HepG2 (cell line): ENCODE measurements at regions not wholly inside any gene's neighbourhood (a gene's known extent, or its start where the extent isn't known, plus 50 kb on each side); places are given as distances from the start of the nearest gene placed in this dataset.
A peak's percentile ranks its signal among the peaks of the same experiment; 100 is the strongest.

Experiments
- ATAC-seq: fragments of 200-7000 bp; cut with Tn5 transposase; 3 replicates; pipeline ENCODE4 v1.9.1; 2020; ENCODE audit warnings: mild to moderate bottlenecking, moderate library complexity
- BruUV-seq: library from RNA; stranded (reverse); fragments of 400-500 nt; replicated peaks from 2 replicates; lab custom pipeline; 2021; lab: Mats Ljungman, UMichigan
- CTCF ChIA-PET: fragments of 300-600 bp; formaldehyde crosslinking; extraction: SDS; loops from one replicate; lab custom pipeline; 2021; ENCODE audit warnings: low total read pairs, inconsistent platforms, low intra/inter-chr PET ratio; lab: Yijun Ruan, JAX
- POLR2A ChIA-PET: fragments of 350-600 bp; sonication (Branson Sonifier 250); formaldehyde crosslinking; loops from one replicate; lab custom pipeline; 2020; ENCODE audit warnings: antibody characterized with exemption, inconsistent platforms; lab: Yijun Ruan, JAX
- DNase-seq: peaks from one replicate; pipeline ENCODE4 v3.0.0-alpha.2; 2015; ENCODE audit warnings: low spot score
- FAIRE-seq: peaks from 3 replicates; lab custom pipeline; 2011; peaks lifted over from hg19 to GRCh38; lab: Jason Lieb, UNC
- H2AFZ ChIP-seq: one replicate; pipeline ENCODE4 v1.6.1; 2011; ENCODE audit warnings: low read length, inconsistent platforms
- H3K27ac ChIP-seq: fragments of 300-600 bp; 3 replicates; pipeline ENCODE4 v1.8.0; 2011; ENCODE audit warnings: mixed run types, mild to moderate bottlenecking, mixed read lengths, low read length, inconsistent platforms; ENCODE audit not compliant: insufficient read depth; ENCODE audit errors: extremely low read length
- H3K27me3 ChIP-seq, 2 experiments: fragments of 200-600 bp in 1 of 2; 2 replicates in 1 of 2; 3 replicates in 1 of 2; pipeline versions ENCODE4 v1.6.0 to v1.8.0; 2011; ENCODE audit warnings: low read length in 2 of 2, mild to moderate bottlenecking in 2 of 2, moderate library complexity in 2 of 2, inconsistent platforms in 1 of 2; ENCODE audit not compliant: insufficient read depth in 2 of 2, control insufficient read depth in 1 of 2
- H3K36me3 ChIP-seq, 2 experiments: fragments of 200-600 bp in 1 of 2; replicated peaks in 1 of 2; 2 replicates in 1 of 2; 3 replicates in 1 of 2; pipeline versions ENCODE4 v1.5.1 to v1.8.0; 2011; ENCODE audit warnings: low read length in 2 of 2, inconsistent platforms in 1 of 2; ENCODE audit not compliant: insufficient read depth in 2 of 2, control insufficient read depth in 1 of 2
- H3K4me1 ChIP-seq: 2 replicates; pipeline ENCODE4 v1.5.1; 2012; ENCODE audit warnings: low read length, inconsistent platforms; ENCODE audit not compliant: insufficient read depth
- H3K4me2 ChIP-seq: 2 replicates; pipeline ENCODE4 v1.6.0; 2011; ENCODE audit warnings: low read depth, low read length, inconsistent platforms
- H3K4me3 ChIP-seq, 3 experiments: fragments of 200-600 bp in 1 of 3; sonication (generic), shearing (Covaris generic) in 1 of 3; replicated peaks in 1 of 3; 2 replicates each; pipeline ENCODE4 v1.5.1; 2011 to 2016; ENCODE audit warnings: low read length in 3 of 3, inconsistent platforms in 2 of 3, low read depth in 2 of 3, mild to moderate bottlenecking in 2 of 3, control low read depth in 1 of 3, mixed read lengths in 1 of 3; ENCODE audit not compliant: insufficient read depth in 1 of 3
- H3K79me2 ChIP-seq: one replicate; pipeline ENCODE4 v1.6.1; 2011; ENCODE audit warnings: low read length, inconsistent platforms; ENCODE audit not compliant: insufficient read depth
- H3K9ac ChIP-seq: 2 replicates; pipeline ENCODE4 v1.6.0; 2011; ENCODE audit warnings: mild to moderate bottlenecking, low read depth, low read length, inconsistent platforms; ENCODE audit not compliant: insufficient read depth
- H3K9me3 ChIP-seq: 2 replicates; pipeline ENCODE4 v1.5.1; 2012; ENCODE audit warnings: mild to moderate bottlenecking, low read length
- H4K20me1 ChIP-seq: 2 replicates; pipeline ENCODE4 v1.6.0; 2011; ENCODE audit warnings: inconsistent platforms, mild to moderate bottlenecking, low read length, moderate library complexity; ENCODE audit not compliant: insufficient read depth
- ELF1 ChIP-seq: sonication (generic); formaldehyde crosslinking; IDR thresholded peaks from 2 replicates; pipeline ENCODE4 v1.4.0; 2020; ENCODE audit warnings: missing genetic modification reagents
- KLF11 ChIP-seq: IDR thresholded peaks from 2 replicates; pipeline ENCODE4 v1.6.1; 2016; ENCODE audit warnings: missing compliant biosample characterization
- MAF1 ChIP-seq: sonication (generic); formaldehyde crosslinking; IDR thresholded peaks from 2 replicates; pipeline ENCODE4 v1.5.0; 2020; ENCODE audit warnings: missing genetic modification reagents, borderline replicate concordance
- MAFK ChIP-seq, 2 experiments: IDR thresholded peaks in 1 of 2; conservative IDR thresholded peaks in 1 of 2; 2 replicates each; pipeline ENCODE4 v1.6.1; 2011; ENCODE audit warnings: improper control_type of control experiment in 2 of 2, low read length in 2 of 2
- MIER3 ChIP-seq: IDR thresholded peaks from 2 replicates; pipeline ENCODE4 v1.6.1; 2016; ENCODE audit warnings: missing compliant biosample characterization, borderline replicate concordance
- ZNF224 ChIP-seq: sonication (generic); formaldehyde crosslinking; IDR thresholded peaks from 2 replicates; pipeline ENCODE4 v1.5.0; 2020; ENCODE audit warnings: mild to moderate bottlenecking, missing genetic modification reagents
- ZNF572 ChIP-seq: sonication (generic); formaldehyde crosslinking; IDR thresholded peaks from 2 replicates; pipeline ENCODE4 v1.5.1; 2020; ENCODE audit warnings: mild to moderate bottlenecking, missing genetic modification reagents
- ZNF607 ChIP-seq: sonication (generic); formaldehyde crosslinking; IDR thresholded peaks from 2 replicates; pipeline ENCODE4 v1.5.1; 2020; ENCODE audit warnings: missing genetic modification reagents, mild to moderate bottlenecking, borderline replicate concordance
- WGBS: methylation state at CpG from one replicate; pipeline ENCODE4 v1.1.6; 2017; ENCODE audit warnings: low lambda C conversion rate; 5-methylcytosine and 5-hydroxymethylcytosine counted together
- in situ Hi-C: cut with HindIII; loops from 2 replicates; pipeline ENCODE4 v1.10.0; 2017; ENCODE audit warnings: low pct_unique_long_range_greater_than_20kb; ENCODE audit not compliant: extremely low pct_ligation_motif_present
- intact Hi-C: fragments of 100-400 bp; cut with micrococcal nuclease; formaldehyde crosslinking; loops from one replicate; pipeline ENCODE4 v1.10.0; 2022; ENCODE audit not compliant: unreplicated experiment
- TF ChIP-seq, protein P1 (sequence below): sonication (generic); formaldehyde crosslinking; IDR thresholded peaks from 2 replicates; pipeline ENCODE4 v1.4.0; 2020; ENCODE audit warnings: missing genetic modification reagents
- TF ChIP-seq, protein P2 (sequence below): sonication (generic); formaldehyde crosslinking; IDR thresholded peaks from 2 replicates; pipeline ENCODE4 v1.8.1; 2023; ENCODE audit warnings: missing genetic modification reagents, mild to moderate bottlenecking, borderline replicate concordance
- TF ChIP-seq, protein P3 (sequence below): sonication (generic); formaldehyde crosslinking; IDR thresholded peaks from 2 replicates; pipeline ENCODE4 v1.4.0; 2020; ENCODE audit warnings: missing genetic modification reagents, mild to moderate bottlenecking, borderline replicate concordance
- TF ChIP-seq, protein P4 (sequence below): sonication (generic); formaldehyde crosslinking; IDR thresholded peaks from 2 replicates; pipeline ENCODE4 v1.5.0; 2020; ENCODE audit warnings: missing genetic modification reagents, mild to moderate bottlenecking, borderline replicate concordance
- TF ChIP-seq, protein P5 (sequence below): sonication (generic); formaldehyde crosslinking; conservative IDR thresholded peaks from 2 replicates; pipeline ENCODE4 v1.4.0; 2020; ENCODE audit warnings: missing genetic modification reagents

DNA sequence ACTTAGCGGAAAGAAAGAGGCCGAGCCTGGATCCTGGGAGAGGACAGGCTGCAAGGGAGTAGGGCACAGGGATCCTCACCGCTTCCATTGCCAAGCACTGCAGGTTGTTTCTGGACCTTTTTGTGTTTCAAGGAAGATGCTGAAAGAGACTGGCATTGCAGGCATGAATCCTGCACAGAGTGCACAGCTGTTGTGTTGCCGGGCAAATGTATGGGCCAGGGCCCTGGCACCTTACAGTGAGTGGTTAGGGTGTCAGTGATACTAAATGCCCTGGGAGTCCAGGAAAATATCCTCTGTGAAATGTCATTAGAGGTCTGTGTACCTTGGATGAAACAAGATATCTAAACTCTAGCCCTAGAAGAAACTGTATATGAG, 145.5 kb upstream of the FGGY start:
- Histone ChIP-seq H3K4me1 (peaks cover 22% of the 10 kb centered on the region), H3K9ac (no peak overlapping the region), H3K9me3 (no peaks in the 10 kb centered on the region), H3K4me2 (peak overlapping the region; percentile 52), H3K27ac (no peak overlapping the region), H4K20me1 (no peaks in the 10 kb centered on the region), H3K27me3 (peaks cover 1 to 26% of the 10 kb centered on the region in 2 experiments; a peak in 3 of 5 replicates), H2AFZ (no peak overlapping the region), H3K4me3 (no peak overlapping the region), H3K36me3 (no peaks in the 10 kb centered on the region), H3K79me2 (no peaks in the 10 kb centered on the region)
- TF ChIP-seq MIER3: no peak
- TF ChIP-seq, protein P1, sequence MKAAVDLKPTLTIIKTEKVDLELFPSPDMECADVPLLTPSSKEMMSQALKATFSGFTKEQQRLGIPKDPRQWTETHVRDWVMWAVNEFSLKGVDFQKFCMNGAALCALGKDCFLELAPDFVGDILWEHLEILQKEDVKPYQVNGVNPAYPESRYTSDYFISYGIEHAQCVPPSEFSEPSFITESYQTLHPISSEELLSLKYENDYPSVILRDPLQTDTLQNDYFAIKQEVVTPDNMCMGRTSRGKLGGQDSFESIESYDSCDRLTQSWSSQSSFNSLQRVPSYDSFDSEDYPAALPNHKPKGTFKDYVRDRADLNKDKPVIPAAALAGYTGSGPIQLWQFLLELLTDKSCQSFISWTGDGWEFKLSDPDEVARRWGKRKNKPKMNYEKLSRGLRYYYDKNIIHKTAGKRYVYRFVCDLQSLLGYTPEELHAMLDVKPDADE (CRISPR knock-in tag): no peak
- no peak for TF ChIP-seq MAFK (conservative IDR thresholded peaks at IDR 0.05 in 1 of 2, IDR thresholded peaks at IDR 0.05 in 1 of 2; ENCODE audit: low read length in 2 of 2)
- TF ChIP-seq ZNF607 (CRISPR knock-in tag): no peak
- ATAC-seq (no peak), FAIRE-seq (no peak), DNase-seq (no peak)
- BruUV-seq: no TSS peak
- ChIA-PET CTCF (no interaction called here), POLR2A (no interaction called here)
- in situ Hi-C loops: no loop called here
- 42% methylated on average over 4 of the region's 4 CpGs for WGBS
- intact Hi-C loops: no loop called here

DNA sequence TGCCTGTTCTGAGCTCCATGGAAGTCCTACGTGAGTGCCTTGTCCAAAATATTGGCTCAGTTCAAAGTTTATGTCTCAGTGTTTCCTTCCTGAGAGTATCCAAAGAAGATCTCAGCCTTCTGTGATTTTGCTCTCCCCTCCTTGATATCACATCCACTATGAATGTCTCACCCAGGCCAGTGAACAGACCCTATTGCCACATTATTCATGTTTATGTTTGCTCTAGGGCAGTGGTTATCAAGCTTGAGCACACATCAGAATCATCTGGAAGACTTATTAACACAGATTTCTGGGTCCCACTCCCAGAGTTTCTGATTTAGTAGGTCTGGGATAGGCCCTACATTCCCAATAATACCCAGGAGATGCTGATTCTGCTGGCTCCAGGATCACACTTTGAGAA, 145.0 kb upstream of the FGGY start:
- Histone ChIP-seq H3K9ac (no peak overlapping the region), H3K27ac (no peak overlapping the region), H3K4me3 (no peak overlapping the region), H3K4me1 (peaks cover 22% of the 10 kb centered on the region), H3K79me2 (no peaks in the 10 kb centered on the region), H3K4me2 (no peak overlapping the region), H3K36me3 (no peaks in the 10 kb centered on the region), H4K20me1 (no peaks in the 10 kb centered on the region), H3K27me3 (peaks cover 1 to 22% of the 10 kb centered on the region in 2 experiments; a peak in 3 of 5 replicates), H2AFZ (no peak overlapping the region), H3K9me3 (no peaks in the 10 kb centered on the region)
- no peak for FAIRE-seq
- intact Hi-C loops (no loop called here), in situ Hi-C loops (no loop called here)
- no TSS peak for BruUV-seq
- ChIA-PET CTCF (no interaction called here), POLR2A (no interaction called here)
- no peak for DNase-seq
- no peak for ATAC-seq
- WGBS: 0% methylated on average over 1 of the region's 1 CpG
- TF ChIP-seq, protein P2, sequence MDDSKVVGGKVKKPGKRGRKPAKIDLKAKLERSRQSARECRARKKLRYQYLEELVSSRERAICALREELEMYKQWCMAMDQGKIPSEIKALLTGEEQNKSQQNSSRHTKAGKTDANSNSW (CRISPR knock-in tag): no peak
- TF ChIP-seq, protein P3, sequence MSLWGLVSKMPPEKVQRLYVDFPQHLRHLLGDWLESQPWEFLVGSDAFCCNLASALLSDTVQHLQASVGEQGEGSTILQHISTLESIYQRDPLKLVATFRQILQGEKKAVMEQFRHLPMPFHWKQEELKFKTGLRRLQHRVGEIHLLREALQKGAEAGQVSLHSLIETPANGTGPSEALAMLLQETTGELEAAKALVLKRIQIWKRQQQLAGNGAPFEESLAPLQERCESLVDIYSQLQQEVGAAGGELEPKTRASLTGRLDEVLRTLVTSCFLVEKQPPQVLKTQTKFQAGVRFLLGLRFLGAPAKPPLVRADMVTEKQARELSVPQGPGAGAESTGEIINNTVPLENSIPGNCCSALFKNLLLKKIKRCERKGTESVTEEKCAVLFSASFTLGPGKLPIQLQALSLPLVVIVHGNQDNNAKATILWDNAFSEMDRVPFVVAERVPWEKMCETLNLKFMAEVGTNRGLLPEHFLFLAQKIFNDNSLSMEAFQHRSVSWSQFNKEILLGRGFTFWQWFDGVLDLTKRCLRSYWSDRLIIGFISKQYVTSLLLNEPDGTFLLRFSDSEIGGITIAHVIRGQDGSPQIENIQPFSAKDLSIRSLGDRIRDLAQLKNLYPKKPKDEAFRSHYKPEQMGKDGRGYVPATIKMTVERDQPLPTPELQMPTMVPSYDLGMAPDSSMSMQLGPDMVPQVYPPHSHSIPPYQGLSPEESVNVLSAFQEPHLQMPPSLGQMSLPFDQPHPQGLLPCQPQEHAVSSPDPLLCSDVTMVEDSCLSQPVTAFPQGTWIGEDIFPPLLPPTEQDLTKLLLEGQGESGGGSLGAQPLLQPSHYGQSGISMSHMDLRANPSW (CRISPR knock-in tag): no peak
- TF ChIP-seq, protein P4, sequence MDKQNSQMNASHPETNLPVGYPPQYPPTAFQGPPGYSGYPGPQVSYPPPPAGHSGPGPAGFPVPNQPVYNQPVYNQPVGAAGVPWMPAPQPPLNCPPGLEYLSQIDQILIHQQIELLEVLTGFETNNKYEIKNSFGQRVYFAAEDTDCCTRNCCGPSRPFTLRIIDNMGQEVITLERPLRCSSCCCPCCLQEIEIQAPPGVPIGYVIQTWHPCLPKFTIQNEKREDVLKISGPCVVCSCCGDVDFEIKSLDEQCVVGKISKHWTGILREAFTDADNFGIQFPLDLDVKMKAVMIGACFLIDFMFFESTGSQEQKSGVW: no peak
- TF ChIP-seq KLF11 (CRISPR knock-in tag) (no peak), MAF1 (CRISPR knock-in tag) (no peak), ZNF572 (CRISPR knock-in tag) (no peak), ZNF224 (CRISPR knock-in tag) (no peak), ELF1 (CRISPR knock-in tag) (no peak)
- TF ChIP-seq, protein P5, sequence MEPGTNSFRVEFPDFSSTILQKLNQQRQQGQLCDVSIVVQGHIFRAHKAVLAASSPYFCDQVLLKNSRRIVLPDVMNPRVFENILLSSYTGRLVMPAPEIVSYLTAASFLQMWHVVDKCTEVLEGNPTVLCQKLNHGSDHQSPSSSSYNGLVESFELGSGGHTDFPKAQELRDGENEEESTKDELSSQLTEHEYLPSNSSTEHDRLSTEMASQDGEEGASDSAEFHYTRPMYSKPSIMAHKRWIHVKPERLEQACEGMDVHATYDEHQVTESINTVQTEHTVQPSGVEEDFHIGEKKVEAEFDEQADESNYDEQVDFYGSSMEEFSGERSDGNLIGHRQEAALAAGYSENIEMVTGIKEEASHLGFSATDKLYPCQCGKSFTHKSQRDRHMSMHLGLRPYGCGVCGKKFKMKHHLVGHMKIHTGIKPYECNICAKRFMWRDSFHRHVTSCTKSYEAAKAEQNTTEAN: no peak
